ENCODE measurements at regions not wholly inside any gene's neighbourhood (a gene's known extent, or its start where the extent isn't known, plus 50 kb on each side); places are given as distances from the start of the nearest gene placed in this dataset.
"Not testable (repeated sequence)": the region's sequence is repeated elsewhere in the genome, so short reads cannot be mapped to it uniquely, and the experiment has no call there.

GRCh38 chr1:55793856-55794255 is 578.7 kb upstream of the USP24 start:
- DNase-seq: no peak

- DNase-seq: no peak
Observed at GRCh38 chr1:55792870-55793269, 577.7 kb upstream of the USP24 start.

GRCh38 chr1:55789466-55789865 is 574.3 kb upstream of the USP24 start:
- no peak for DNase-seq

- no peak for DNase-seq
Observed at GRCh38 chr1:55786396-55786795, 571.2 kb upstream of the USP24 start.

- not testable (repeated sequence) for DNase-seq
Observed at GRCh38 chr1:55784941-55785450, 569.8 kb upstream of the USP24 start.

GRCh38 chr1:55781944-55782482 is 566.8 kb upstream of the USP24 start:
- DNase-seq: no peak

GRCh38 chr1:55781003-55781402 is 565.8 kb upstream of the USP24 start:
- no peak for DNase-seq

- no peak for DNase-seq
Observed at GRCh38 chr1:55777545-55777944, 562.4 kb upstream of the USP24 start.

GRCh38 chr1:55775007-55775406 is 559.8 kb upstream of the USP24 start:
- DNase-seq: no peak

- DNase-seq: no peak
Observed at GRCh38 chr1:55774446-55774845, 559.3 kb upstream of the USP24 start.

- no peak for DNase-seq
Observed at GRCh38 chr1:55773211-55773940, 558.2 kb upstream of the USP24 start.

GRCh38 chr1:55768327-55768952 is 553.3 kb upstream of the USP24 start:
- no peak for DNase-seq

GRCh38 chr1:55767171-55767570 is 552.0 kb upstream of the USP24 start:
- no peak for DNase-seq

- DNase-seq: not testable (repeated sequence)
Observed at GRCh38 chr1:55765505-55765904, 550.3 kb upstream of the USP24 start.

GRCh38 chr1:55751776-55752175 is 536.6 kb upstream of the USP24 start:
- DNase-seq: no peak

- DNase-seq: no peak
Observed at GRCh38 chr1:55750628-55750995, 535.4 kb upstream of the USP24 start.

GRCh38 chr1:55749975-55750627 is 534.9 kb upstream of the USP24 start:
- DNase-seq: no peak

GRCh38 chr1:55747408-55747841 is 532.3 kb upstream of the USP24 start:
- DNase-seq: no peak

GRCh38 chr1:55746710-55747109 is 531.5 kb upstream of the USP24 start:
- DNase-seq: no peak

GRCh38 chr1:55741516-55741915 is 526.4 kb upstream of the USP24 start:
- DNase-seq: no peak

- no peak for DNase-seq
Observed at GRCh38 chr1:55735106-55735505, 519.9 kb upstream of the USP24 start.

GRCh38 chr1:55726994-55727393 is 511.8 kb upstream of the USP24 start:
- DNase-seq: no peak

GRCh38 chr1:55725378-55725777 is 510.2 kb upstream of the USP24 start:
- DNase-seq: no peak
